HG02588 (cell line): ENCODE measurements at regions not wholly inside any gene's neighbourhood (a gene's known extent, or its start where the extent isn't known, plus 50 kb on each side); places are given as distances from the start of the nearest gene placed in this dataset.
"Not testable (repeated sequence)": the region's sequence is repeated elsewhere in the genome, so short reads cannot be mapped to it uniquely, and the experiment has no call there.

Experiments used
- ATAC-seq: cut with Tn5 transposase; IDR thresholded peaks from one replicate; pipeline ENCODE4 v1.9.1; 2021; ENCODE audit warnings: mild to moderate bottlenecking, moderate library complexity; ENCODE audit not compliant: unreplicated experiment

GRCh38 chr14:101301011-101301410, 260.3 kb upstream of the DIO3 start:
- ATAC-seq = no peak

- not testable (repeated sequence) for ATAC-seq
These were observed 254.1 kb upstream of the DIO3 start for GRCh38 chr14:101307162-101307561.

DNA sequence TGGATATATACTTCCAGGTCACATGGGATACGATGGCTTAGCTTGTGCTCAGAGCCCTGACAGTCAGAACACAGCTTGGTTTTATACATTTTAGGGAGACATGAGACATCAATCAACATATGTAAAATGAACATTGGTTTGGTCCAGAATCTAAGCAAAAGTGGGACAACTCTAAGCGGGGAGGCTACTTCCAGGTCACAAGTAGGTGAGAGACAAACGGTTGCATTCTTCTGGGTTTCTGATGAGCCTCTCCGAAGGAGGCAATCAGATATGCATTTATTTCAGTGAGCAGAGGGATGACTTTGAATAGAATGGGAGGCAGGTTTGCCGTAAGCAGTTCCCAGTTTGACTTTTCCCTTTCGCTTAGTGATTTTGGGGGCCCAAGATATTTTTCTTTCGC, 250.1 kb upstream of the DIO3 start:
- not testable (repeated sequence) for ATAC-seq

DNA sequence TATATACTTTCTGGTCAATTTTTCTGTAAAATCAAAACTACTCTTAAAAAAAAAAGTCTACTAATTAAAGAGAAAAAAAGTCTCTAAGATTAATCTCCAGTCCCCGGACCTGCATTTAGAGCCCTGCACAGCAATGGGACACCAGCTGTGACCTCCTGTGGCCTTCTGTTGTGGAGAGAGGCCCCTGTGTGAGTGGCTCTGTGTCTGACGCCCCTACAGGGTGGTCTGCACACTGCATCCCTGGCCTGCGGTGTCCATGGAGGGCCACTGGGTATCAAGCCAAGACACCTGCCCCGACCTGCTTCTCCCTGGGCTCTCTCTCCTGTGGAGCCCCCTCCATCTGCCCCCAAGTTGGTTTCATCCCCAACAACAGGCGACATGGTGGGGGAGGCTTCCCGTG, 248.0 kb upstream of the DIO3 start:
- ATAC-seq = no peak

- ATAC-seq = no peak
These were observed 245.4 kb upstream of the DIO3 start for GRCh38 chr14:101315802-101316296.

- no peak for ATAC-seq
These were observed 243.0 kb upstream of the DIO3 start for GRCh38 chr14:101318271-101318670.

DNA sequence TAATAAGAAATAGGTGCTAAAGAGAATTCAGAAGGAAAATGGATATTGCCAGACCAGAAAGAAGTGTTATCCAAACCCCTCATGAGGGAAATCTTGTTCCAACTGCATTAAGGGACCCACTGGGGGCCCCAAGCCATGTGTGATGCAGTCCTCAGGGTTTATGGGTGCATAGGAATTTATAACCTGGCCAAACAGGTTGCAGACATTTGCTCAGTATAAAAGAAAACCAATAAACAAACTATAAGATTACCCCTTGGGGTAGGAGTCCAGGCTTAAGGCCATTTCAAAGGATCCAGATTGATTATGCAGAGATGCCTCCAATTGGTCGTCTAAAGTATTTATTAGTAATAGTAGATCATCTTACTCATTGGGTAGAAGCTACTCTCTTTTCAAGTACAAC, 240.9 kb upstream of the DIO3 start:
- ATAC-seq = no peak

DNA sequence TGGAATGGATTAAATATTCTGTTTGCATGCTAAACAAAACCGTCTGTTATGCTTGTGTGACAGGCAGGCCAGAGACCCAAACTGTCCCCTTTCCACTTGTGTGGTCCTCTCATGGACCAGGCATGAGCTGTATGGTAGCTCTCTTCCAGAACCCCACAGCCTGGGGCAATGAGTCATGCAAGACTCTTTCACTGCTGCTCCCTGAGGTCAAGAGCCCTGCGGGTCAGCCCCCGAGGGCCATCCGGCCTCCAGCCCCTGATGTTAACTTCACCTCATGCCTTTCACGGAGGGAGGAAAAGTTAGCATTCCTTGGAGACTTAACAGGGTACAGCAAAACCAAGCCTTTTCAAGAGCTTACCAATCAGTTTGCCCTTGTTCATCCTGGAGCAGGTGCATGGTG, 239.1 kb upstream of the DIO3 start:
- ATAC-seq = no peak

GRCh38 chr14:101323111-101323510, 238.2 kb upstream of the DIO3 start:
- ATAC-seq = no peak

DNA sequence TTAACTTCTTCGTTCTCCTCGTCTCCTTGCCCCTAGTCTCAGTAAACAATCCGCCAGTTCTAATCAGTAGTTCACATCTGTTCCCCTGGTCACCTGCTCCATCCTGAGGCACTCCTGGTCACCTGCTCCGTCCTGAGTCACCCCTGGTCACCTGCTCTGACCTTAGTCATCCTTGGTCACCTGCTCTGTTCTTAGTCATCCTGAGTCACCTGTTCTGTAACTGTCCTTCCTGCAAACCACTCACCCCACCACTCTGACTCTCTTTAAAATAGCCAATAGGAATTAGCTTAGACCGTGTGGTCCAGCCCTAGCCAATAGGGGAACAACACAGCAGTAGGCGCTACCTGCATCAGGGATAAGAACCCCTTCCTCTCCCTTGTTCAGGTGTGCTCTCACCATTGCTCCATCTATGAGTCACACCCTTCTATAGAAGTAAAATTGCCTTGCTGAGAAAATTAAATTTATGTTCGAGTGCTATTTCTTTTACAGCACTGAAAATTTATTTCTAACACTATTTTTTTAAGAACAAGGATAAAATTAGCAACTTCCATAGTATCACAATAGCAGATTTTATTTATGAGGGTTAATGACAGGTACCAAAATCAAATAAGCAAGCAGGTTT, 237.6 kb upstream of the DIO3 start:
- ATAC-seq = not testable (repeated sequence)

GRCh38 chr14:101325319-101325718, 236.0 kb upstream of the DIO3 start:
- ATAC-seq = no peak

GRCh38 chr14:101328412-101329028, 232.8 kb upstream of the DIO3 start:
- ATAC-seq = no peak

DNA sequence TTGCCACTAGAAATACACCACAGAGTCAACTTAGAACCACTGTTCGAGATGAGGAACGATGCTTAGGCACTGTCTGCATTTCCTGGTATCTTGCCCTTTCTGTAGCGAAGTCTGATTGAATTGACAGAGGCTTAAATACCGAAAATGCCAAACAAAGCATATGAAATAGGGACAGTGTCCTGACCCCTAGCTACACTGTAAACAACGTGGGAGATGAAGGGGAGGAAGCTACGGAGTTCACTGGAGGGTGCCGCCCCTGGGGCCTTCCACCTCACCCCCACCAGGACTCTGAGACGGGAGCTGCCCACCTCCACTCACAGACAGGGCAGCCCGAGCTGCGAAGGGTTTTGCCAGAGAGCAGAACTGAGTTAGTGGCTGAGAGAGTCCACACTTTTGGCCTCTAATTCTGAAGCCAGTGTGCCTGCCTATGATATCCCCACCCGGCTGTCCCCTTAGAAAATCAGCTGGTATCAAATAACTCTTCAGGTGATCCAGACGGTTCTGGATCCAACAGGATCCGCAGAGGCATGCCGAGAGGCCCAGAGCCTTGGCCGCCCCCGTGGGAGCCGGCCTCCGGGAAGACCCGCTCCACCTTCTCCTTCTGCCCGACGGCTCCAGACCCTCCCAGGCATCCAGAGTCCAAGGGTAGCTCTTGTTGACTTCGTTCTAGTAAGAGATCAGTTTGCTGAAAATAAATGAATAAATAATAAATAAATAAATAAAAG, 230.7 kb upstream of the DIO3 start:
- no peak for ATAC-seq

GRCh38 chr14:101331141-101331525, 230.2 kb upstream of the DIO3 start:
- ATAC-seq = no peak

DNA sequence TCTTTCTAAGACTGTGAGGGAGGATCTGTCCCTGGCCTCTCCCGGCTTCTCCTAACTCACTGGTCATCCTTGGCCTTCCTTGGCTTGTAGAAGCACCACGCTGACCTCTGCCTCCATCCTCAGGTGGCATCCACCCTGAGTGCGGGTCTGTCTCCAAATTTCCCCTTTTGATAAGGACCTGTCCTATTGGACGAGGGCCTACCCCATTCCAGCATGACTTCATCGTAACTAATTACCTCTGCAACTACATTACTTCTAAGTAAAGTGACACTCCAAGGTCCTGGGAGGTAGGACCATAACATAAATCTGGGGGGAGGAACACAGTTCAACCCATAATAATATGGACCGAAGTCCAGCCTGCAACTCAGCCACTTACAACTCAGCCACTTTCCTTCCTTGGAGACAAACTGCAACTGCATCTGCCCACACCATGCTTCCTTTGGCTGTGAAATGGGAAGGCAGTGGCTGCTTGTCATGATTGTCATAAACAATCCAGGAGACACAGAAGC, 229.6 kb upstream of the DIO3 start:
- no peak for ATAC-seq

DNA sequence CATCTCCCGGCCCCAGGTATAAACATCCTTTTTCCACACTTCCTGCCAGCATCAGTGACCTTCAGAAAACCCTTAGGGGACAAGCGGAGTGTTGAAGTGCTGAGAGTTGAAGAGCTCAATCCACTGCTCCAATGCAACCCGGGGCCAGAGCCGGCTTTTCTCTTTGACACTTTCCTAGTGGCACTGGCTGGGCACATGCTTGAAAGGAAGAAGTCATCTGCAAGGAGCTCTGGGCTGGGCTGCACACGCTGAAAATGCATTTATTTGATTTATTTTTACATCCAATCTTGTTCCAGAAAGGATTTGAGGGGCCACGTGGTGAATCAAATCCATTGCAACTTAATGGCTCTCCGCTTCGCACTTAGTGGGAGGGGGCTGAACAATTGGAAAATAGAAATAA, 229.0 kb upstream of the DIO3 start:
- no peak for ATAC-seq

GRCh38 chr14:101333335-101334280, 227.7 kb upstream of the DIO3 start:
- ATAC-seq = no peak

DNA sequence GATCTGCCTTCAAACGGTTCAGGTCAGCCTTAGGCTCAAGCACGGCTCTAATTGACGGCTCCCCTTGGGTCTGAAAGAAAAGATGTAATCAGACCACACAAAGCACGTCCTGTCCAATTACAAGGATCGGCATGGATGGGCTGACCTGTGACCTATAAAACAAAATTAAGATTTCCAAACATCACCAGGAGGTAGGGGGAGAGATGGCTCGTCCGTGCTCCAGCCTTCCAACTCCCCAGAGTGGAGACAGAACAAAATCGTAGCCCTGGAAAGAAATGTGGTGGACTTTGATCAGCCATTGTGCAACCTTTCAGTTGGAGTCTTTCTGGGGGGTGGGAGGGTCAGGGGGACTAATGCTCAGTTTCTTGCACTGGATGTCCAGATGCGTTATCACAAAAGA, 226.6 kb upstream of the DIO3 start:
- no peak for ATAC-seq

DNA sequence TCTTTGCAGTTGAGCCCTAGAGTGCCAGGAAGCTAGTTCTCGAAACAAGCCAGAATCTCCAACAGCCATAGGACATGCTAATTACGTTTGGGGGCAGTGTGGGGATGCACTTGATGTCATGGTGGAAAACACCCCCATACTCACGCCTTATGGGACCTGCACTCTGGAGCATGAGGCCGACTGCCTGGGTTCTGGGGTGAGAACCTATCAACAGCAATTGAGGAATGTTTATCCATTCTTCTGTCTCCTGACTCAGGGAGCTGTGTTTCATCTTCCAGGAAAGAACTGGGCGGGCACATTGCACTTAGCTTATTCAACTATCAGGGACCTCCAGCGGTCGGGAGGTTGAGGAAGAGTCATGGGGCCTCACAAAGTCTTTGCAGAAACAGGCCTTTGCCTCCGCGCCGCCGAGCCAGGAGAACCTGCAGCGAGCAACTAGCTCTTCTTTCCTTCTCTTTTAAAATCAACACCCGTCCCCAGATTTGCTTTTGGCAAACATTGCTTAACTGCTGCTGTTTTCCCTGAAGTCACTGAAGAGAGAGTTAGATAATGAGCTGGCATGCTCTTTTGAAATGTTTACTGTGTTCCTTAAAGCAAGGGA, 226.1 kb upstream of the DIO3 start:
- ATAC-seq = no peak

DNA sequence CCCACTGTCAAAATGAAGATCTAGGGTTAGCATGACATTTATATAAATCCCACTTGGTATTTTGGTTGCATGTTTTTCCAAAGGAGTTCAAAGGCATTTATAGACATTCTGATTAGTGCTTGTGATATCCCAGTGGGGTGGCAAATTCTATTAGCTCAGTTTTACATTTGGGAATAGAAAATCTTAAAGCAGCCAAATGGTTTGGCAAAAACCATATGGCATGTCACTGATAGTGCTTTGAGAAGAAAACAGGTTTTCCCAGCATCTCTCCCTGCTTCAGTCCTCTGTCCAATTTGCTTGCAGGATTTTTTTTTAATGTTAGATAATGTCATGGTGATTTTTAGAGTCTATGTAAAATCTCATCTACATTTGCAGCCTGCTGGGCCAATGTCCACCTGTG, 225.1 kb upstream of the DIO3 start:
- ATAC-seq = no peak
